GM23248 (cell line): ENCODE measurements at regions not wholly inside any gene's neighbourhood (a gene's known extent, or its start where the extent isn't known, plus 50 kb on each side); places are given as distances from the start of the nearest gene placed in this dataset.

Source experiments
- DNase-seq: peaks from one replicate; pipeline ENCODE4 v3.0.0-alpha.2; 2015
- H2AFZ ChIP-seq: fragments of 200-600 bp; sonication (generic); 2 replicates; pipeline ENCODE4 v1.6.1; 2016; ENCODE audit warnings: antibody characterized with exemption
- H3F3A ChIP-seq: fragments of 200-600 bp; sonication (generic); 2 replicates; pipeline ENCODE4 v1.6.1; 2016; ENCODE audit warnings: mild to moderate bottlenecking, antibody characterized with exemption, mixed run types; ENCODE audit not compliant: insufficient read depth
- H3K27ac ChIP-seq: fragments of 200-600 bp; sonication (generic); 2 replicates; pipeline ENCODE4 v1.5.1; 2016; ENCODE audit warnings: mild to moderate bottlenecking
- H3K27me3 ChIP-seq: fragments of 200-600 bp; sonication (generic); replicated peaks from 2 replicates; pipeline ENCODE4 v1.6.1; 2016; ENCODE audit warnings: mild to moderate bottlenecking; ENCODE audit not compliant: insufficient read depth
- H3K36me3 ChIP-seq: fragments of 200-600 bp; sonication (generic); 2 replicates; pipeline ENCODE4 v1.6.1; 2016; ENCODE audit warnings: low read depth, mild to moderate bottlenecking
- H3K4me1 ChIP-seq: fragments of 200-600 bp; sonication (generic); 2 replicates; pipeline ENCODE4 v1.6.1; 2016; ENCODE audit warnings: mild to moderate bottlenecking; ENCODE audit not compliant: insufficient read depth
- H3K4me2 ChIP-seq: fragments of 200-600 bp; sonication (generic); one replicate; pipeline ENCODE4 v1.6.1; 2016; ENCODE audit warnings: mild to moderate bottlenecking; ENCODE audit not compliant: unreplicated experiment
- H3K4me3 ChIP-seq: fragments of 200-600 bp; sonication (generic); 2 replicates; pipeline ENCODE4 v1.5.1; 2016; ENCODE audit warnings: mild to moderate bottlenecking
- H3K79me2 ChIP-seq: fragments of 200-600 bp; sonication (generic); 2 replicates; pipeline ENCODE4 v1.6.1; 2016; ENCODE audit warnings: mild to moderate bottlenecking; ENCODE audit not compliant: insufficient read depth
- H3K9ac ChIP-seq: fragments of 200-600 bp; sonication (generic); 2 replicates; pipeline ENCODE4 v1.6.1; 2016; ENCODE audit warnings: mild to moderate bottlenecking
- H3K9me2 ChIP-seq: fragments of 200-600 bp; sonication (generic); 2 replicates; pipeline ENCODE4 v1.6.1; 2016; ENCODE audit warnings: mixed run types, mild to moderate bottlenecking, moderate library complexity; ENCODE audit not compliant: insufficient read depth
- H3K9me3 ChIP-seq: fragments of 200-600 bp; sonication (generic); one replicate; pipeline ENCODE4 v1.6.1; 2017; ENCODE audit warnings: low read depth
- H4K20me1 ChIP-seq: fragments of 200-600 bp; sonication (generic); 2 replicates; pipeline ENCODE4 v1.6.0; 2016; ENCODE audit not compliant: insufficient read depth
- EZH2 ChIP-seq: fragments of 200-600 bp; sonication (generic); IDR thresholded peaks from 2 replicates; pipeline ENCODE4 v1.6.1; 2018; ENCODE audit warnings: antibody characterized with exemption, mild to moderate bottlenecking; ENCODE audit not compliant: insufficient read depth, poor library complexity, severe bottlenecking
- EZH2phosphoT487 ChIP-seq: fragments of 200-600 bp; sonication (generic); IDR thresholded peaks from 2 replicates; pipeline ENCODE4 v1.6.1; 2018; ENCODE audit warnings: antibody characterized with exemption, moderate library complexity, mild to moderate bottlenecking, low read depth; ENCODE audit not compliant: insufficient read depth
- WGBS, 2 experiments: methylation state at CpG; one replicate each; pipeline ENCODE4 v1.1.6; 2015 to 2017; ENCODE audit warnings: low lambda C conversion rate in 2 of 2, low coverage in 1 of 2; ENCODE audit errors: missing lambda C conversion rate in 2 of 2; 5-methylcytosine and 5-hydroxymethylcytosine counted together
- in situ Hi-C: fragments of 300-500 bp; cut with MboI; formaldehyde crosslinking; loops from 2 replicates; pipeline ENCODE4 v1.15.0; 2020

- H3K79me2 ChIP-seq = no peaks in the 10 kb centered on the region
- no peak overlapping the region for H3K4me2 ChIP-seq
- TF ChIP-seq EZH2 = no peak
- no peak for TF ChIP-seq EZH2phosphoT487
- H3K4me3 ChIP-seq = no peak overlapping the region
- H3K9me3 ChIP-seq = no peaks in the 10 kb centered on the region
- no peaks in the 10 kb centered on the region for H3K4me1 ChIP-seq
- H2AFZ ChIP-seq = no peak overlapping the region
- H3K9ac ChIP-seq = no peak overlapping the region
- H4K20me1 ChIP-seq = no peaks in the 10 kb centered on the region
- WGBS, 2 experiments = 21 to 23% methylated on average over 8 of the region's 8 CpGs
- no peaks in the 10 kb centered on the region for H3K27me3 ChIP-seq
- in situ Hi-C loops = no loop called here
- H3K36me3 ChIP-seq = no peaks in the 10 kb centered on the region
- H3K27ac ChIP-seq = no peak overlapping the region
- no peaks in the 10 kb centered on the region for H3K9me2 ChIP-seq
- no peaks in the 10 kb centered on the region for H3F3A ChIP-seq
- DNase-seq = no peak
Measured at GRCh38 chr10:131648386-131649020, 252.3 kb upstream of the PPP2R2D start.

GRCh38 chr10:131649617-131650016 is 251.2 kb upstream of the PPP2R2D start:
- in situ Hi-C loops = no loop called here
- 40 to 42% methylated on average over 6 of the region's 6 CpGs for WGBS, 2 experiments

DNA sequence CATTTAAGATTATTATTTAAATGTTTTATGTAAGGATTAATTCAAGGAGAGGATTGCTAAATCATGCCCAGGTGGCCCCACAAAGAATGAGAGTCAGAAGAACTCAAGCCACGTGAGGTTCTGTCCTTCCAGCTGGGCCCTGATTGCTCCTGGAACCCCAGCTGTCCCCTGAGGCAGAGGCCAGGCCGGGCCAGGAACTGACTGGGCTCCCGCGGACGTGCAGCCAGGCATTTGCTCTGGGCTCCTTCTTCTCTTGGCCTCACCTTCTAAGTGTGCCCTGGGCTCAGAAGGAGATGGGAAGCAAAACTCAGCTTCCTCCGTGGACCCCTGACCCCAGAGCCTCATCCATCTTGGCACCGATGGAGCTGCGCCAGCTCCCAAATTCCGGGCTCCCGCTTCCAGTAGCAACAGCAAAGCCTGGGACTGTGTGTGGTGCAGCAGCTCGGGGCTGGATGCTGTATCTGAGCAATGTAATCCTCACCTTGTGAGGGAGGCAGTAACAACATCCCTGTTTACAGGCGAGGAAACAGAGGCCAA is 250.6 kb upstream of the PPP2R2D start:
- H3K27me3 ChIP-seq = no peaks in the 10 kb centered on the region
- no peak overlapping the region for H3K9ac ChIP-seq
- H3K36me3 ChIP-seq = no peaks in the 10 kb centered on the region
- H3K9me2 ChIP-seq = no peaks in the 10 kb centered on the region
- no peak for DNase-seq
- no peaks in the 10 kb centered on the region for H3K4me1 ChIP-seq
- no peak overlapping the region for H3K27ac ChIP-seq
- no peaks in the 10 kb centered on the region for H3F3A ChIP-seq
- in situ Hi-C loops = no loop called here
- H2AFZ ChIP-seq = no peak overlapping the region
- no peak overlapping the region for H3K4me2 ChIP-seq
- H3K79me2 ChIP-seq = no peaks in the 10 kb centered on the region
- H4K20me1 ChIP-seq = no peaks in the 10 kb centered on the region
- 26 to 35% methylated on average over 12 of the region's 12 CpGs for WGBS, 2 experiments
- H3K4me3 ChIP-seq = no peak overlapping the region
- no peaks in the 10 kb centered on the region for H3K9me3 ChIP-seq
- TF ChIP-seq EZH2 (no peak), EZH2phosphoT487 (no peak)

More at GRCh38 chr10:131649617-131650016, 251.2 kb upstream of the PPP2R2D start:
- TF ChIP-seq EZH2phosphoT487 (no peak), EZH2 (no peak)
- Histone ChIP-seq H3K4me3 (no peak overlapping the region), H3F3A (no peaks in the 10 kb centered on the region), H3K36me3 (no peaks in the 10 kb centered on the region), H3K9ac (no peak overlapping the region), H4K20me1 (no peaks in the 10 kb centered on the region), H3K4me2 (no peak overlapping the region), H3K27ac (no peak overlapping the region), H2AFZ (no peak overlapping the region), H3K79me2 (no peaks in the 10 kb centered on the region), H3K4me1 (no peaks in the 10 kb centered on the region), H3K9me2 (no peaks in the 10 kb centered on the region), H3K9me3 (no peaks in the 10 kb centered on the region), H3K27me3 (no peaks in the 10 kb centered on the region)
- DNase-seq = no peak

DNA sequence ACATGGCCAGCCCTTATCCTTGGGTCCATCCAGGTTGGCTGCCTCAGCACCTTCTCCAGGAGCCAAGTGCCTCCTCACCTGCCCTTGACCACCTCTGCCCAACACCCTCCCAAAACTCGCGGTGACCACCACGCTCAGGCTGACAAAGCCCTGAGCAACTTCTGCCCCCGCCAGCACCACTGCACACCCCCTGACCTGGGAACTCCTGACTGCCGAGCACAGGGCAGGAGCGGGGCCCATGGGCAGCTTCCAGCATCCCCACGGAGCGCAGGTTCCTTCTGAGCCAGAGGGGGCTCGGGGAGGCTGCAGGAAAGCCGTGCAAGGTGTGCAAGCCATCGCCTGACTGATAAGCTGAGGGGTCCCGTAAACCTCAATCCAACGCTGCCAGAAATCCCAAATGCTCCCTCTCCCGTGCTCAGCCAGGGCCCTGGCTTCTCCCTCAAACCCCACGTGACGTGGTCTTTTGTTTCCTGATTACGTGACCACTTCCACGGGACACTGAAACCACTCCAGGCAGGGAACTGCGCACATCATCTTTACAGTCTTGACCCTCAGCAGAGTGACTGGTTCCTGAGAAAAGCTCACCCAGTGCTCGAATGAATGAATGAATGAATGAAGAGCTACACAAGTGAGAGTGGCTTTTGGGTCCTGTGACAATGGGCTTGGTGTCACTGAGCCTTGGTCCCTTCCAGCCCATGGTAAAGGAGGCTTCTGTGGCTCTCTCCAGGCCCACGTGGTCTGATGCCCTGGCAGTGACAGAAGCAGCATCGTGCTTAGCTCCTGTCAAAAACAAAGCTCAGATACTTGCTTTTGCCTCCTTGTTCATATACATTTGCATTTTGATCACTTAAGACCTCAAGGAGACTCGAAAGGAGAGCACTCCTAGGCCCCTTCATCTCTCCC is 249.8 kb upstream of the PPP2R2D start:
- Histone ChIP-seq H4K20me1 (no peaks in the 10 kb centered on the region), H3K9me2 (no peaks in the 10 kb centered on the region), H3F3A (no peaks in the 10 kb centered on the region), H3K27ac (no peak overlapping the region), H3K9me3 (no peaks in the 10 kb centered on the region), H3K4me3 (no peak overlapping the region), H3K4me1 (no peaks in the 10 kb centered on the region), H3K4me2 (no peak overlapping the region), H3K9ac (no peak overlapping the region), H2AFZ (no peak overlapping the region), H3K79me2 (no peaks in the 10 kb centered on the region), H3K27me3 (no peaks in the 10 kb centered on the region), H3K36me3 (no peaks in the 10 kb centered on the region)
- no peak for TF ChIP-seq EZH2
- no peak for TF ChIP-seq EZH2phosphoT487
- in situ Hi-C loops = no loop called here
- DNase-seq = no peak
- 37 to 40% methylated on average over 23 of the region's 23 CpGs for WGBS, 2 experiments
